ENCODE measurements at regions not wholly inside any gene's neighbourhood (a gene's known extent, or its start where the extent isn't known, plus 50 kb on each side); places are given as distances from the start of the nearest gene placed in this dataset.

GRCh38 chrX:20988804-20989203 is 385.4 kb upstream of the CNKSR2 start:
- H3K9me3 ChIP-seq: no peaks in the 10 kb centered on the region

DNA sequence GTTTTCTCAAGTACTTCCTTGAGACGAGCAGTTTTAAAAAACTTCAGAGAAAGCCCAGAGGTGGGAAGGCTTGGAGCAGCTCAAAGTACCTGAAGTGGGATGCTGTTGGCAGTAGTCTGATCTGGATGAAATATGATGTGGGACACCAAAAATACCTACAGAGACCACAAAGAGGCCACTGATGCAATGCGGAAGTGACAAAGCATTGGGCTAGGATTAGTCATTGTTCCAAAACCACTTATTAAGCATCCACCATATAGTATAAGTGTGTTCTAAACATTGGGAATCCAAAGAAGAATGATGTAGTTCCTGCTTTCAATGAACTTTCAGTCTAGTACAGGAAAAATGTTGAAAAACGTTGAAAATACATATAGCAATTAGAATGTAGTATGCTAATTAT is 386.1 kb upstream of the CNKSR2 start:
- TF ChIP-seq, protein P1, sequence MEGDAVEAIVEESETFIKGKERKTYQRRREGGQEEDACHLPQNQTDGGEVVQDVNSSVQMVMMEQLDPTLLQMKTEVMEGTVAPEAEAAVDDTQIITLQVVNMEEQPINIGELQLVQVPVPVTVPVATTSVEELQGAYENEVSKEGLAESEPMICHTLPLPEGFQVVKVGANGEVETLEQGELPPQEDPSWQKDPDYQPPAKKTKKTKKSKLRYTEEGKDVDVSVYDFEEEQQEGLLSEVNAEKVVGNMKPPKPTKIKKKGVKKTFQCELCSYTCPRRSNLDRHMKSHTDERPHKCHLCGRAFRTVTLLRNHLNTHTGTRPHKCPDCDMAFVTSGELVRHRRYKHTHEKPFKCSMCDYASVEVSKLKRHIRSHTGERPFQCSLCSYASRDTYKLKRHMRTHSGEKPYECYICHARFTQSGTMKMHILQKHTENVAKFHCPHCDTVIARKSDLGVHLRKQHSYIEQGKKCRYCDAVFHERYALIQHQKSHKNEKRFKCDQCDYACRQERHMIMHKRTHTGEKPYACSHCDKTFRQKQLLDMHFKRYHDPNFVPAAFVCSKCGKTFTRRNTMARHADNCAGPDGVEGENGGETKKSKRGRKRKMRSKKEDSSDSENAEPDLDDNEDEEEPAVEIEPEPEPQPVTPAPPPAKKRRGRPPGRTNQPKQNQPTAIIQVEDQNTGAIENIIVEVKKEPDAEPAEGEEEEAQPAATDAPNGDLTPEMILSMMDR (IDR thresholded peaks at IDR 0.05; ENCODE audit: low read depth, low read length): no peak
- Histone ChIP-seq H3K4me3 (ENCODE audit: low read depth, low read length) (no peak overlapping the region), H3K9me3 (no peaks in the 10 kb centered on the region), H3K27me3 (no peaks in the 10 kb centered on the region), H3K36me3 (no peaks in the 10 kb centered on the region), H3K4me1 (no peaks in the 10 kb centered on the region)
- DNase-seq: no peak

More at GRCh38 chrX:20988804-20989203, 385.4 kb upstream of the CNKSR2 start:
- no peak for DNase-seq
- H3K4me3 ChIP-seq (ENCODE audit: low read depth, low read length): no peak overlapping the region
- TF ChIP-seq, protein P1 (IDR thresholded peaks at IDR 0.05; ENCODE audit: low read depth, low read length): no peak
- no peaks in the 10 kb centered on the region for H3K27me3 ChIP-seq
- H3K4me1 ChIP-seq: no peaks in the 10 kb centered on the region
- H3K36me3 ChIP-seq: no peaks in the 10 kb centered on the region

GRCh38 chrX:20980426-20980825 is 393.8 kb upstream of the CNKSR2 start:
- Histone ChIP-seq H3K9me3 (no peaks in the 10 kb centered on the region), H3K36me3 (no peaks in the 10 kb centered on the region), H3K27me3 (no peaks in the 10 kb centered on the region), H3K4me3 (ENCODE audit: low read depth, low read length) (no peak overlapping the region), H3K4me1 (no peaks in the 10 kb centered on the region)
- TF ChIP-seq, protein P1 (IDR thresholded peaks at IDR 0.05; ENCODE audit: low read depth, low read length): no peak
- no peak for DNase-seq

DNA sequence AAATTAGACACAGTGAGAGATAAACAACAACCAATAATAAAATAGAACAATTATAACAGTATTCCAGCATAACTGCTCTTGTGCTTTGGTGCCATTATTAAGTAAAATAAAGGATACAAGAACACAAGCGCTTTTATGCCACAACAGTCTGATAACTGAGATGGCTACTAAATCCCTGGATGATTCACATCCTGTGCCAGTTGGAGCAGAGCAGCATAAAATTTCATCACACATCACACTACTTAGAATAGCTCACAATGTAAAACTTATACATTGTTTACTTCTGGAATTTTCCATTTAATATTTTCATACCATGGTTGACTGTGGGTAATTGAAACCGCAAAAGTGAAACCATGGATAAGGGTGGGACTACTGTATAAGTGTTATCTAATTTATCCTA is 399.9 kb upstream of the CNKSR2 start:
- no peak for DNase-seq
- Histone ChIP-seq H3K36me3 (no peaks in the 10 kb centered on the region), H3K4me3 (ENCODE audit: low read depth, low read length) (no peak overlapping the region), H3K9me3 (no peaks in the 10 kb centered on the region), H3K4me1 (no peaks in the 10 kb centered on the region), H3K27me3 (no peaks in the 10 kb centered on the region)
- TF ChIP-seq, protein P1 (IDR thresholded peaks at IDR 0.05; ENCODE audit: low read depth, low read length): no peak

- TF ChIP-seq, protein P1 (IDR thresholded peaks at IDR 0.05; ENCODE audit: low read depth, low read length): no peak
- no peaks in the 10 kb centered on the region for H3K27me3 ChIP-seq
- no peak overlapping the region for H3K4me3 ChIP-seq (ENCODE audit: low read depth, low read length)
- DNase-seq: no peak
- no peaks in the 10 kb centered on the region for H3K4me1 ChIP-seq
- no peaks in the 10 kb centered on the region for H3K36me3 ChIP-seq
- H3K9me3 ChIP-seq: no peaks in the 10 kb centered on the region
Observed at GRCh38 chrX:20973038-20973437, 401.2 kb upstream of the CNKSR2 start.

GRCh38 chrX:20971250-20971649 is 403.0 kb upstream of the CNKSR2 start:
- Histone ChIP-seq H3K4me1 (no peaks in the 10 kb centered on the region), H3K4me3 (ENCODE audit: low read depth, low read length) (no peak overlapping the region), H3K9me3 (no peaks in the 10 kb centered on the region), H3K36me3 (no peaks in the 10 kb centered on the region), H3K27me3 (no peaks in the 10 kb centered on the region)
- TF ChIP-seq, protein P1 (IDR thresholded peaks at IDR 0.05; ENCODE audit: low read depth, low read length): no peak
- no peak for DNase-seq
